GM18867 (cell line): ENCODE measurements at regions not wholly inside any gene's neighbourhood (a gene's known extent, or its start where the extent isn't known, plus 50 kb on each side); places are given as distances from the start of the nearest gene placed in this dataset.
A peak's percentile ranks its signal among the peaks of the same experiment; 100 is the strongest.
"Not testable (repeated sequence)": the region's sequence is repeated elsewhere in the genome, so short reads cannot be mapped to it uniquely, and the experiment has no call there.

Experiments used
- ATAC-seq: cut with Tn5 transposase; IDR thresholded peaks from one replicate; pipeline ENCODE4 v1.9.1; 2021; ENCODE audit warnings: mild to moderate bottlenecking, moderate library complexity; ENCODE audit not compliant: unreplicated experiment

- ATAC-seq: no peak
Observed at GRCh38 chr3:102682741-102683140, 247.9 kb downstream of the ZPLD1 start.

- no peak for ATAC-seq
Observed at GRCh38 chr3:102686792-102687191, 252.0 kb downstream of the ZPLD1 start.

- no peak for ATAC-seq
Observed at GRCh38 chr3:102687851-102688555, 253.2 kb downstream of the ZPLD1 start.

GRCh38 chr3:102688556-102688930, 253.7 kb downstream of the ZPLD1 start:
- no peak for ATAC-seq

GRCh38 chr3:102691507-102691906, 256.7 kb downstream of the ZPLD1 start:
- no peak for ATAC-seq

- ATAC-seq: no peak
Observed at GRCh38 chr3:102699104-102699818, 264.4 kb downstream of the ZPLD1 start.

- no peak for ATAC-seq
Observed at GRCh38 chr3:102699819-102700140, 265.0 kb downstream of the ZPLD1 start.

- ATAC-seq: no peak
Observed at GRCh38 chr3:102712896-102713295, 278.1 kb downstream of the ZPLD1 start.

- ATAC-seq: peak; percentile 19
Observed at GRCh38 chr3:102714567-102714966, 279.8 kb downstream of the ZPLD1 start.

GRCh38 chr3:102715030-102715697, 280.3 kb downstream of the ZPLD1 start:
- ATAC-seq: peak; percentile 97

- no peak for ATAC-seq
Observed at GRCh38 chr3:102718651-102719050, 283.8 kb downstream of the ZPLD1 start.

- no peak for ATAC-seq
Observed at GRCh38 chr3:102722317-102722716, 287.5 kb downstream of the ZPLD1 start.

- no peak for ATAC-seq
Observed at GRCh38 chr3:102727340-102727739, 292.5 kb downstream of the ZPLD1 start.

- ATAC-seq: not testable (repeated sequence)
Observed at GRCh38 chr3:102732581-102732980, 297.8 kb downstream of the ZPLD1 start.

GRCh38 chr3:102733791-102734563, 299.2 kb downstream of the ZPLD1 start:
- ATAC-seq: no peak

- ATAC-seq: no peak
Observed at GRCh38 chr3:102735311-102735710, 300.5 kb downstream of the ZPLD1 start.

GRCh38 chr3:102736288-102736974, 301.6 kb downstream of the ZPLD1 start:
- ATAC-seq: no peak

GRCh38 chr3:102736975-102737304, 302.1 kb downstream of the ZPLD1 start:
- no peak for ATAC-seq

GRCh38 chr3:102737353-102737752, 302.5 kb downstream of the ZPLD1 start:
- ATAC-seq: no peak

- no peak for ATAC-seq
Observed at GRCh38 chr3:102741105-102741504, 306.3 kb downstream of the ZPLD1 start.

- no peak for ATAC-seq
Observed at GRCh38 chr3:102741694-102742093, 306.9 kb downstream of the ZPLD1 start.
